Thyroid gland (tissue), 4 donors: ENCODE measurements at regions not wholly inside any gene's neighbourhood (a gene's known extent, or its start where the extent isn't known, plus 50 kb on each side); places are given as distances from the start of the nearest gene placed in this dataset.

ENCODE experiments used
- DNase-seq, 2 donors: peaks; one replicate each; pipeline ENCODE4 v3.0.0-alpha.2; 2019
- H3K27ac ChIP-seq, 3 donors: fragments of 200-600 bp; sonication (generic); 1 replicate in 2 of 3; 2 replicates in 1 of 3; pipeline ENCODE4 v1.5.1; 2016 to 2019; ENCODE audit warnings: mild to moderate bottlenecking in 1 of 3, moderate library complexity in 1 of 3
- H3K27me3 ChIP-seq: fragments of 200-600 bp; sonication (generic); one replicate; pipeline ENCODE4 v1.5.1; 2019
- H3K36me3 ChIP-seq, 2 donors: fragments of 200-600 bp; sonication (generic); one replicate each; pipeline ENCODE4 v1.5.1; 2016 to 2019
- H3K4me1 ChIP-seq, 2 donors: fragments of 200-600 bp; sonication (generic); one replicate each; pipeline ENCODE4 v1.5.1; 2017 to 2019
- H3K4me3 ChIP-seq, 3 donors: fragments of 200-600 bp; sonication (generic); replicated peaks in 1 of 3; 1 replicate in 2 of 3; 2 replicates in 1 of 3; pipeline ENCODE4 v1.5.1; 2016; ENCODE audit warnings: mild to moderate bottlenecking in 1 of 3
- H3K9me3 ChIP-seq: fragments of 200-600 bp; sonication (generic); one replicate; pipeline ENCODE4 v1.5.1; 2017
- CTCF ChIP-seq, 6 experiments: fragments of 200-600 bp in 3 of 6; fragments of 450-650 bp in 3 of 6; sonication (generic) in 3 of 6; IDR thresholded peaks; one replicate each; pipeline ENCODE4 v1.5.1; 2016 to 2019; ENCODE audit warnings: antibody characterized with exemption in 6 of 6, mild to moderate bottlenecking in 2 of 6, inconsistent platforms in 1 of 6, moderate library complexity in 1 of 6
- POLR2A ChIP-seq, 2 donors: fragments of 450-650 bp; IDR thresholded peaks; one replicate each; pipeline ENCODE4 v1.6.1; 2017; ENCODE audit warnings: antibody characterized with exemption in 2 of 2, mild to moderate bottlenecking in 2 of 2, moderate library complexity in 1 of 2
- WGBS, 2 donors: methylation state at CpG; one replicate each; pipeline ENCODE4 v1.1.5; 2017; 5-methylcytosine and 5-hydroxymethylcytosine counted together
- intact Hi-C: fragments of 100-400 bp; cut with DNase I; formaldehyde crosslinking; loops from one replicate; pipeline ENCODE4 v1.15.1; 2023

- no peaks in the 10 kb centered on the region for H3K9me3 ChIP-seq
- intact Hi-C loops: no loop called here
- H3K36me3 ChIP-seq: no peaks in the 10 kb centered on the region
- no peak for DNase-seq
- H3K27me3 ChIP-seq: no peaks in the 10 kb centered on the region
- no peak overlapping the region for H3K4me3 ChIP-seq
- TF ChIP-seq POLR2A (IDR thresholded peaks at IDR 0.05): no peak
- no peak for TF ChIP-seq CTCF (IDR thresholded peaks at IDR 0.05)
- no peaks in the 10 kb centered on the region for H3K4me1 ChIP-seq
- no peak overlapping the region for H3K27ac ChIP-seq
- WGBS, 2 donors: 68 to 70% methylated on average over 15 of the region's 15 CpGs
These were observed 99.4 kb upstream of the BCL11A start for GRCh38 chr2:60652832-60653340.

GRCh38 chr2:60657673-60658072 lies 98.4 kb upstream of the PAPOLG start:
- WGBS, 2 donors: 87 to 88% methylated on average over 4 of the region's 4 CpGs
- no peak for DNase-seq

GRCh38 chr2:60659026-60659425 lies 97.0 kb upstream of the PAPOLG start:
- WGBS, 2 donors: 89 to 94% methylated on average over 5 of the region's 5 CpGs
- Histone ChIP-seq H3K4me1 (no peaks in the 10 kb centered on the region), H3K27ac (no peak overlapping the region), H3K4me3 (no peak overlapping the region), H3K36me3 (no peaks in the 10 kb centered on the region), H3K9me3 (no peaks in the 10 kb centered on the region), H3K27me3 (no peaks in the 10 kb centered on the region)
- intact Hi-C loops: no loop called here
- no peak for DNase-seq
- TF ChIP-seq CTCF (IDR thresholded peaks at IDR 0.05) (no peak), POLR2A (IDR thresholded peaks at IDR 0.05) (no peak)

More at GRCh38 chr2:60657673-60658072, 98.4 kb upstream of the PAPOLG start:
- intact Hi-C loops: no loop called here
- no peaks in the 10 kb centered on the region for H3K27me3 ChIP-seq
- H3K36me3 ChIP-seq: no peaks in the 10 kb centered on the region
- no peak for TF ChIP-seq POLR2A (IDR thresholded peaks at IDR 0.05)
- no peak for TF ChIP-seq CTCF (IDR thresholded peaks at IDR 0.05)
- no peak overlapping the region for H3K27ac ChIP-seq
- H3K4me1 ChIP-seq: no peaks in the 10 kb centered on the region
- H3K4me3 ChIP-seq: no peak overlapping the region
- no peaks in the 10 kb centered on the region for H3K9me3 ChIP-seq

GRCh38 chr2:60661073-60661738 lies 94.9 kb upstream of the PAPOLG start:
- 93 to 94% methylated on average over 1 of the region's 1 CpG for WGBS, 2 donors
- H3K4me3 ChIP-seq: no peak overlapping the region
- H3K9me3 ChIP-seq: no peaks in the 10 kb centered on the region
- intact Hi-C loops: no loop called here
- DNase-seq: no peak
- no peaks in the 10 kb centered on the region for H3K4me1 ChIP-seq
- no peaks in the 10 kb centered on the region for H3K27me3 ChIP-seq
- no peak overlapping the region for H3K27ac ChIP-seq
- no peak for TF ChIP-seq POLR2A (IDR thresholded peaks at IDR 0.05)
- H3K36me3 ChIP-seq: no peaks in the 10 kb centered on the region

- TF ChIP-seq CTCF (IDR thresholded peaks at IDR 0.05) (no peak), POLR2A (IDR thresholded peaks at IDR 0.05) (no peak)
- Histone ChIP-seq H3K4me3 (no peak overlapping the region), H3K9me3 (no peaks in the 10 kb centered on the region), H3K4me1 (no peaks in the 10 kb centered on the region), H3K36me3 (no peaks in the 10 kb centered on the region), H3K27me3 (no peaks in the 10 kb centered on the region), H3K27ac (no peak overlapping the region)
- no peak for DNase-seq
- intact Hi-C loops: no loop called here
These were observed 93.3 kb upstream of the PAPOLG start for GRCh38 chr2:60662781-60663180.
